ENCODE measurements at regions not wholly inside any gene's neighbourhood (a gene's known extent, or its start where the extent isn't known, plus 50 kb on each side); places are given as distances from the start of the nearest gene placed in this dataset.

- no peak overlapping the region for H3K4me3 Mint-ChIP-seq
- ATAC-seq (replicated peaks) (no peak), DNase-seq (no peak)
- no peaks in the 10 kb centered on the region for H3K4me1 Mint-ChIP-seq
- H3K27me3 Mint-ChIP-seq, result peaks cover 24 to 29% of the 10 kb centered on the region in 2 donors
- H3K27ac Mint-ChIP-seq, result no peak overlapping the region
- no peaks in the 10 kb centered on the region for H3K9me3 Mint-ChIP-seq
- no peaks in the 10 kb centered on the region for H3K36me3 Mint-ChIP-seq
Observed at GRCh38 chr1:157419845-157420542, 132.3 kb downstream of the FCRL5 start.

DNA sequence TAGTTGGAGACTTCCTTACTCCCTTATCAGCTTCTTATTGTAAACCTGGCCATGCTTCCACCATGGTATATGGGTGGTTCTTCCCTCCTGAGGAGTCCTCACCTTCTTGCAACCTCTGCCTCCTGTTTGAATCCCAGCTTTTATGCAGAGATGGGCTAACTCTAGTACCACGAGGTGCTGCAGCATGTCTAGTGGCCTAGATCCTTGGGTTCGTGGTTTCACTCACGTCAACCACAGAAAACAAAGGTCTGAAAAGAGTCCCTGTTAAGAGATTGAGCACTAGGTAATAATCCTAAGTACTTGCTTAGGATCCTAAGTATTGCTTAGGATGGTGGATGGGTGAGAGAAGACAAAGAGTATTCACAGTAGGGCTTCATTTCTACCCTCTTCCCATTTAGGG, 133.7 kb downstream of the FCRL5 start:
- Mint-ChIP-seq H3K4me1 (no peaks in the 10 kb centered on the region), H3K36me3 (no peaks in the 10 kb centered on the region)

GRCh38 chr1:157418231-157418630, 134.1 kb downstream of the FCRL5 start:
- H3K9me3 Mint-ChIP-seq, result no peaks in the 10 kb centered on the region
- H3K4me1 Mint-ChIP-seq, result no peaks in the 10 kb centered on the region
- H3K27me3 Mint-ChIP-seq, result peaks cover 27 to 37% of the 10 kb centered on the region in 2 donors
- DNase-seq, result no peak
- H3K4me3 Mint-ChIP-seq, result no peak overlapping the region
- no peaks in the 10 kb centered on the region for H3K36me3 Mint-ChIP-seq
- H3K27ac Mint-ChIP-seq, result no peak overlapping the region
- no peak for ATAC-seq (replicated peaks)

More for the DNA sequence above, 133.7 kb downstream of the FCRL5 start:
- Mint-ChIP-seq H3K27me3 (peaks cover 27 to 35% of the 10 kb centered on the region in 2 donors), H3K27ac (no peak overlapping the region), H3K9me3 (no peaks in the 10 kb centered on the region), H3K4me3 (no peak overlapping the region)
- ATAC-seq (replicated peaks) (no peak), DNase-seq (no peak)

GRCh38 chr1:157415661-157416060, 136.7 kb downstream of the FCRL5 start:
- no peaks in the 10 kb centered on the region for H3K4me1 Mint-ChIP-seq
- H3K27me3 Mint-ChIP-seq, result peaks cover 27 to 43% of the 10 kb centered on the region in 2 donors
- no peak overlapping the region for H3K4me3 Mint-ChIP-seq
- ATAC-seq (replicated peaks) (no peak), DNase-seq (no peak)
- H3K36me3 Mint-ChIP-seq, result no peaks in the 10 kb centered on the region
- H3K9me3 Mint-ChIP-seq, result no peaks in the 10 kb centered on the region
- H3K27ac Mint-ChIP-seq, result no peak overlapping the region

DNA sequence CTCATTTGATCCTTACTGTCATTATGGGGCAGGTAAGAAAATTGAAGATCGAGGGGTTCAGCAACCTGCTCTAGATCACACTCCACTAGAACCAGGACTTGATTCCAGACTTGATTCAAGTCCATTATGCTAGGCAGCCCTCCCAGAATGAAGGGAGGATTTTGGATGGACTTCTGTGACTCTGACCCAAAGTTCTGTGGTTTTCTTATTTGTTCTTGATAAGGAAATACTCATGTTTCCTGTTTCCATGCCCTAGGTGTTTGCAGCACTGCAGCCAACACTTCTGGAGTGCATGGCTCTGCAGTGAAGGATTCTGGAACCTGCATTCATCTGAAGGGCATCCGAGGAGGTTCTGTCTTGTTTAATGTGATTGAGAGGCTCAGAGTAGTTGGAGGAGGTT, 140.0 kb downstream of the FCRL5 start:
- Mint-ChIP-seq H3K27me3 (peaks cover 20 to 36% of the 10 kb centered on the region in 2 donors), H3K36me3 (no peaks in the 10 kb centered on the region), H3K9me3 (no peaks in the 10 kb centered on the region), H3K4me3 (no peak overlapping the region), H3K27ac (no peak overlapping the region), H3K4me1 (no peaks in the 10 kb centered on the region)
- DNase-seq (no peak), ATAC-seq (replicated peaks) (no peak)

GRCh38 chr1:157411769-157412168, 140.5 kb downstream of the FCRL5 start:
- no peak overlapping the region for H3K27ac Mint-ChIP-seq
- H3K36me3 Mint-ChIP-seq, result no peaks in the 10 kb centered on the region
- no peak for ATAC-seq (replicated peaks)
- peaks cover 20 to 37% of the 10 kb centered on the region in 2 donors for H3K27me3 Mint-ChIP-seq
- H3K4me3 Mint-ChIP-seq, result no peak overlapping the region
- H3K9me3 Mint-ChIP-seq, result no peaks in the 10 kb centered on the region
- no peak for DNase-seq
- no peaks in the 10 kb centered on the region for H3K4me1 Mint-ChIP-seq

GRCh38 chr1:157411064-157411463, 141.3 kb downstream of the FCRL5 start:
- ATAC-seq (replicated peaks) (no peak), DNase-seq (no peak)

GRCh38 chr1:157410457-157410856, 141.9 kb downstream of the FCRL5 start:
- Mint-ChIP-seq H3K4me3 (no peak overlapping the region), H3K27ac (no peak overlapping the region), H3K36me3 (no peaks in the 10 kb centered on the region), H3K27me3 (peaks cover 10 to 24% of the 10 kb centered on the region in 2 donors), H3K4me1 (no peaks in the 10 kb centered on the region), H3K9me3 (no peaks in the 10 kb centered on the region)
- DNase-seq, result no peak
- ATAC-seq (replicated peaks), result no peak

More at GRCh38 chr1:157411064-157411463, 141.3 kb downstream of the FCRL5 start:
- peaks cover 15 to 30% of the 10 kb centered on the region in 2 donors for H3K27me3 Mint-ChIP-seq
- H3K9me3 Mint-ChIP-seq, result no peaks in the 10 kb centered on the region
- H3K4me3 Mint-ChIP-seq, result no peak overlapping the region
- no peak overlapping the region for H3K27ac Mint-ChIP-seq
- no peaks in the 10 kb centered on the region for H3K36me3 Mint-ChIP-seq
- H3K4me1 Mint-ChIP-seq, result no peaks in the 10 kb centered on the region

DNA sequence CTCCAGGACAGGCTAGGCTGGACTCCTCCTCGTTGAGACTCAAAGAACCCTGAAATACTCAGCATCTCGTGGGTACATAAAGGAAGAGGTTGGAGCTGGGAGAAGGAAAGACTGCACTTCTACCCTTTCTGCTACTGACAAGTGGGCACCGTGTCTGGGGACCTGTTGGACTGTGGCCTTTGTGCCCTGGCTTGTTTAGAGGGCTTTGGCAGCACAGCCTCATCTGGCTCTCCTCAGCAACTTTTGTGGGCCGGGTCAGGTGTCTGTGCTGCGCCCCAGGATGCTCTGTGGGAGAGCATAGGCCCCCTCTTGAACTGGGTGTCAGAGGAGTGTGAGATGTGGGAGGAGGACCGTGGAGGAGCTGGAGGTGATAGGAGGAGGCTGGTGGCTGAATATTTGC, 142.4 kb downstream of the FCRL5 start:
- Mint-ChIP-seq H3K36me3 (no peaks in the 10 kb centered on the region), H3K27ac (no peak overlapping the region), H3K27me3 (peaks cover 7 to 19% of the 10 kb centered on the region in 2 donors), H3K9me3 (no peaks in the 10 kb centered on the region), H3K4me1 (no peaks in the 10 kb centered on the region), H3K4me3 (no peak overlapping the region)
- DNase-seq (no peak), ATAC-seq (replicated peaks) (no peak)

- peaks cover 15 to 18% of the 10 kb centered on the region in 2 donors for H3K4me1 Mint-ChIP-seq
- H3K4me3 Mint-ChIP-seq, result no peak overlapping the region
- peaks cover 7 to 11% of the 10 kb centered on the region in 2 donors for H3K27me3 Mint-ChIP-seq
- H3K27ac Mint-ChIP-seq, result no peak overlapping the region
- ATAC-seq (replicated peaks), result no peak
- no peaks in the 10 kb centered on the region for H3K9me3 Mint-ChIP-seq
- no peaks in the 10 kb centered on the region for H3K36me3 Mint-ChIP-seq
- no peak for DNase-seq
Observed at GRCh38 chr1:157407917-157408525, 144.3 kb downstream of the FCRL5 start.

GRCh38 chr1:157407367-157407766, 144.9 kb downstream of the FCRL5 start:
- ATAC-seq (replicated peaks) (no peak), DNase-seq (no peak)
- no peak overlapping the region for H3K4me3 Mint-ChIP-seq
- H3K9me3 Mint-ChIP-seq, result no peaks in the 10 kb centered on the region
- no peak overlapping the region for H3K27ac Mint-ChIP-seq
- H3K4me1 Mint-ChIP-seq, result peaks cover 19 to 20% of the 10 kb centered on the region in 2 donors
- peaks cover 8 to 11% of the 10 kb centered on the region in 2 donors for H3K27me3 Mint-ChIP-seq
- H3K36me3 Mint-ChIP-seq, result no peaks in the 10 kb centered on the region

DNA sequence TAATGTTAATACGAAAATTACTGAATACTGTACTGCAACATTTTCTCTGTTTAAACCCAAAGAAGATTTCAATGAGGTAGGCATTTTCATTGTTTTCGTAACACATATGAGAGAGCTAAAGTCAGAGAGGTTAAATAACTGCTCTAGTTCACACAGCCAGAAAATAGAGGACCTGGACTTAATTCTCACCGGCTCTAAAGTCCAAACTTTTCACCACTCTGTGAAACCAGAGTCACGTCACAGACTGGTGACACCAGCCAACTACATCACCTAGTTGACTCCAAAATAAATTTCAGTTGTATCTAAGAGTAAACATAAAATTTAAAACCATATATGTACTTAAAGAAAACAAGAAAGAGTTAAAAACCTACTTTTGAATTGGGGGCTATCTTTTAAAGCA, 146.7 kb downstream of the FCRL5 start:
- no peaks in the 10 kb centered on the region for H3K36me3 Mint-ChIP-seq
- H3K27me3 Mint-ChIP-seq, result peaks cover 10 to 17% of the 10 kb centered on the region in 2 donors
- no peak for DNase-seq
- H3K27ac Mint-ChIP-seq, result no peak overlapping the region
- H3K4me3 Mint-ChIP-seq, result no peak overlapping the region
- no peak for ATAC-seq (replicated peaks)
- H3K4me1 Mint-ChIP-seq, result peaks cover 20 to 22% of the 10 kb centered on the region in 2 donors
- no peaks in the 10 kb centered on the region for H3K9me3 Mint-ChIP-seq

DNA sequence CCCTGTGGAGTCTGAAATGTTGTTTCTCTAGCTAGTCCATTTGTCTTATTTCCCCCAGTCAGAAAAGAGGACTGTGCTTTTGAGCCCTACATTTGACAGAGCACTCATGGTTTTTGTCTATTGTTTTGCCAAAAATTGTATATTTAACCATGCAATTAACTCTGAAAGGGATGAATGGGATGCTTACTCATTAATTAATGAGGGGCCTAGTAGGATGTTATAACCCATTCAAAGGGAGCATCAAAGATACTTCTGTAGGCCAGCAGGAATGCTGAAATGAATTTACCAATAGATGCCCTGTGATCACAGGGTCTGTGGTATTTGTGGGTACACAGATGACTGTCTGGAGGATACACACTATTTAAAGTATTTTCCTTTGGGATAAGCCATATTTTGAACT, 147.7 kb downstream of the FCRL5 start:
- no peak overlapping the region for H3K27ac Mint-ChIP-seq

GRCh38 chr1:157404063-157404501, 148.2 kb downstream of the FCRL5 start:
- ATAC-seq (replicated peaks) (peak; percentile 75 to 77), DNase-seq (peak; percentile 11)
- Mint-ChIP-seq H3K36me3 (no peaks in the 10 kb centered on the region), H3K27ac (peak overlapping the region; percentile 88), H3K9me3 (no peaks in the 10 kb centered on the region), H3K4me1 (peaks cover 20 to 22% of the 10 kb centered on the region in 2 donors), H3K4me3 (peak overlapping the region; percentile 55 to 62), H3K27me3 (peaks cover 22 to 27% of the 10 kb centered on the region in 2 donors)

More for the DNA sequence above, 147.7 kb downstream of the FCRL5 start:
- ATAC-seq (replicated peaks), result no peak
- Mint-ChIP-seq H3K36me3 (no peaks in the 10 kb centered on the region), H3K27me3 (peaks cover 16 to 23% of the 10 kb centered on the region in 2 donors), H3K9me3 (no peaks in the 10 kb centered on the region), H3K4me3 (no peak overlapping the region), H3K4me1 (peaks cover 20 to 22% of the 10 kb centered on the region in 2 donors)
- no peak for DNase-seq

- H3K4me1 Mint-ChIP-seq, result peaks cover 20 to 22% of the 10 kb centered on the region in 2 donors
- H3K27me3 Mint-ChIP-seq, result peaks cover 26 to 31% of the 10 kb centered on the region in 2 donors
- DNase-seq (no peak), ATAC-seq (replicated peaks) (peak; percentile 43 to 45)
- H3K4me3 Mint-ChIP-seq, result peak overlapping the region; percentile 55 to 62
- H3K27ac Mint-ChIP-seq, result peak overlapping the region; percentile 88
- H3K36me3 Mint-ChIP-seq, result no peaks in the 10 kb centered on the region
- no peaks in the 10 kb centered on the region for H3K9me3 Mint-ChIP-seq
Observed at GRCh38 chr1:157403608-157404007, 148.7 kb downstream of the FCRL5 start.
